Heart left ventricle (tissue), 16 donors: ENCODE measurements at regions not wholly inside any gene's neighbourhood (a gene's known extent, or its start where the extent isn't known, plus 50 kb on each side); places are given as distances from the start of the nearest gene placed in this dataset.

Experiments
- ATAC-seq, 4 donors: fragments of 200-7000 bp; cut with Tn5 transposase; one replicate each; pipeline ENCODE4 v1.9.1; 2020 to 2022; ENCODE audit warnings: moderate library complexity in 4 of 4, mild to moderate bottlenecking in 3 of 4, moderate number of reproducible peaks in 1 of 4
- DNase-seq, 5 donors: peaks; one replicate each; pipeline ENCODE4 v3.0.0-alpha.2; 2020
- H3K27ac ChIP-seq, 12 donors: fragments of 200-600 bp; sonication (generic) in 4 of 12; one replicate each; pipeline versions ENCODE4 v1.5.0 to v1.8.0; 2016 to 2022; ENCODE audit warnings: mild to moderate bottlenecking in 2 of 12
- H3K27me3 ChIP-seq, 9 donors: fragments of 200-600 bp; sonication (generic) in 2 of 9; one replicate each; pipeline versions ENCODE4 v1.5.1 to v1.8.0; 2016 to 2022; ENCODE audit warnings: mild to moderate bottlenecking in 3 of 9
- H3K36me3 ChIP-seq, 9 donors: fragments of 200-600 bp; sonication (generic) in 2 of 9; one replicate each; pipeline versions ENCODE4 v1.5.0 to v1.8.0; 2018 to 2022; ENCODE audit warnings: mild to moderate bottlenecking in 2 of 9
- H3K4me1 ChIP-seq, 12 donors: fragments of 200-600 bp; sonication (generic) in 4 of 12; one replicate each; pipeline versions ENCODE4 v1.5.0 to v1.8.0; 2016 to 2022; ENCODE audit warnings: mild to moderate bottlenecking in 3 of 12
- H3K4me3 ChIP-seq, 12 donors: fragments of 200-600 bp; sonication (generic) in 4 of 12; one replicate each; pipeline versions ENCODE4 v1.5.0 to v1.8.0; 2017 to 2022; ENCODE audit warnings: mild to moderate bottlenecking in 9 of 12, moderate library complexity in 4 of 12
- H3K9me3 ChIP-seq, 12 donors: fragments of 200-600 bp; sonication (generic) in 4 of 12; one replicate each; pipeline versions ENCODE4 v1.5.0 to v1.8.0; 2016 to 2022; ENCODE audit warnings: mild to moderate bottlenecking in 1 of 12
- CTCF ChIP-seq, 12 donors: fragments of 200-600 bp; sonication (generic) in 4 of 12; IDR thresholded peaks; one replicate each; pipeline versions ENCODE4 v1.5.0 to v1.8.0; 2018 to 2022; ENCODE audit warnings: antibody characterized with exemption in 12 of 12, mild to moderate bottlenecking in 5 of 12
- POLR2A ChIP-seq, 2 donors: fragments of 450-650 bp; IDR thresholded peaks; one replicate each; pipeline ENCODE4 v1.6.1; 2017; ENCODE audit warnings: antibody characterized with exemption in 2 of 2, mild to moderate bottlenecking in 2 of 2, moderate library complexity in 2 of 2
- WGBS, 4 donors: extraction: QIAGEN DNeasy Blood & Tissue Kit in 2 of 4; methylation state at CpG; one replicate each; pipeline versions ENCODE4 v1.1.5 to v1.1.7; 2013 to 2018; 5-methylcytosine and 5-hydroxymethylcytosine counted together
- intact Hi-C, 10 donors: fragments of 100-400 bp; cut with DNase I; formaldehyde crosslinking; loops; one replicate each; pipeline versions ENCODE4 v1.11.1 to v1.14.2; 2022
- donor health status: ischemic (EF 13 %, LVEDD 7.1; RV severe dilation, severe dysfunction).
- donor health status: healthy with polysubstance abuse.
- donor health status: DM: no; HTN: yes; CAD: no.
- donor health status: DM: no; HTN: no; CAD: no.
- donor health status: ischemic (EF 25% LVEDD 6.9; RV normal size, moderate dysfunction).
- donor health status: ischemic (EF 25% LVEDD 5.7; RV mildly dilated, moderate dysfunction).
- donor health status: healthy.
- donor health status: DM: yes; HTN: yes; CAD: no.
- donor health status: ischemic (EF 35%, LVEDD 5.7; RV mildly dilated, moderate dysfunction).
- donor health status: nonischemic (EF 11% LVEDD 7.7; RV severe dilation, severe dysfunction).
- donor health status: DM: yes; HTN: yes; CAD: no.
- donor health status: PGD.
- donor health status: ischemic (EF 29% LVEDD 5.4; RV normal size, mild dysfunction).
- donor health status: nonischemic (EF 23%, LVEDD 6.1; RV moderate dilation, normal function).

- Histone ChIP-seq H3K27ac (no peak overlapping the region), H3K36me3 (no peaks in the 10 kb centered on the region), H3K4me3 (no peak overlapping the region), H3K27me3 (no peaks in the 10 kb centered on the region), H3K9me3 (no peaks in the 10 kb centered on the region), H3K4me1 (no peaks in the 10 kb centered on the region)
- ATAC-seq (no peak), DNase-seq (no peak)
- intact Hi-C loops, result no loop called here
- TF ChIP-seq POLR2A (IDR thresholded peaks at IDR 0.05) (no peak), CTCF (IDR thresholded peaks at IDR 0.05) (no peak)
- WGBS, 4 donors, result 44 to 59% (median 53%) methylated on average over 6 of the region's 6 CpGs
These were observed 195.2 kb upstream of the CNTNAP4 start for GRCh38 chr16:76081967-76082366.

- 84 to 94% (median 92%) methylated on average over 6 of the region's 6 CpGs for WGBS, 4 donors
- Histone ChIP-seq H3K27me3 (no peaks in the 10 kb centered on the region), H3K27ac (no peak overlapping the region), H3K36me3 (no peaks in the 10 kb centered on the region), H3K9me3 (peaks cover 0 to 29% (median 15%) of the 10 kb centered on the region in 12 donors), H3K4me1 (no peaks in the 10 kb centered on the region), H3K4me3 (no peak overlapping the region)
- TF ChIP-seq CTCF (IDR thresholded peaks at IDR 0.05), result no peak
- intact Hi-C loops, result no loop called here
- DNase-seq, result no peak
- peak in 1 of 4 donors; percentile 22 for ATAC-seq
These were observed 170.6 kb upstream of the CNTNAP4 start for GRCh38 chr16:76106647-76107046.

DNA sequence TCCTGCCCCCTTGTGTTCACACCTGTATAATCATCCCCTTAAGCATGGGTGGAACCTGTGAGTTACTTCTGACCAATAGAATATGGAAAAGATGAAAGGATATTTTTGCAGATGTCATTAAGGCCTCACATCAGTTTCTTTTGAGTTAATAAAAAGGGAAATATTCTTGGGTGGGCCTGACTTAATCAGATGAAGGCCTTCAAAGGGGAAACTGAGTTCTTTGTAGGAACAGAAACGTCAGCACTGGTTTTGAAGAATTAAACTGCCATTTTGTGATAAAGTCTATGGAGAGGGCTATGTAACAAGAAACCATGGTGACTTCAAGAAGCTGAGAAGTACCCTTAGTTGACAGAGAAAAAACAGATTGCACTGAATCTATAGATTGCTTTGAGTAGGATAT is 168.7 kb upstream of the CNTNAP4 start:
- Histone ChIP-seq H3K36me3 (no peaks in the 10 kb centered on the region), H3K9me3 (peaks cover 0 to 13% (median under 1%) of the 10 kb centered on the region in 12 donors), H3K4me1 (no peaks in the 10 kb centered on the region), H3K4me3 (no peak overlapping the region), H3K27ac (no peak overlapping the region), H3K27me3 (no peaks in the 10 kb centered on the region)
- ATAC-seq, result no peak
- 45 to 56% (median 46%) methylated on average over 1 of the region's 1 CpG for WGBS, 4 donors
- TF ChIP-seq POLR2A (IDR thresholded peaks at IDR 0.05), result no peak
- intact Hi-C loops, result no loop called here
- no peak for DNase-seq

GRCh38 chr16:76114681-76115080 is 162.5 kb upstream of the CNTNAP4 start:
- Histone ChIP-seq H3K27ac (no peak overlapping the region), H3K4me1 (no peaks in the 10 kb centered on the region), H3K9me3 (peaks cover 0 to 6% (median 0%) of the 10 kb centered on the region in 12 donors), H3K27me3 (no peaks in the 10 kb centered on the region), H3K4me3 (no peak overlapping the region), H3K36me3 (no peaks in the 10 kb centered on the region)
- no peak for TF ChIP-seq CTCF (IDR thresholded peaks at IDR 0.05)
- no peak for TF ChIP-seq POLR2A (IDR thresholded peaks at IDR 0.05)
- ATAC-seq, result no peak
- no peak for DNase-seq
- intact Hi-C loops, result no loop called here
- 72 to 85% (median 80%) methylated on average over 3 of the region's 3 CpGs for WGBS, 4 donors

GRCh38 chr16:76118344-76118743 is 158.9 kb upstream of the CNTNAP4 start:
- ATAC-seq, result no peak
- H3K27me3 ChIP-seq, result no peaks in the 10 kb centered on the region
- no peak for TF ChIP-seq POLR2A (IDR thresholded peaks at IDR 0.05)
- no peak for TF ChIP-seq CTCF (IDR thresholded peaks at IDR 0.05)

More at GRCh38 chr16:76118344-76118743, 158.9 kb upstream of the CNTNAP4 start:
- no peaks in the 10 kb centered on the region for H3K36me3 ChIP-seq
- intact Hi-C loops, result no loop called here
- H3K27ac ChIP-seq, result no peak overlapping the region
- DNase-seq, result no peak
- H3K4me3 ChIP-seq, result no peak overlapping the region
- H3K4me1 ChIP-seq, result no peaks in the 10 kb centered on the region
- 32 to 68% (median 61%) methylated on average over 1 of the region's 1 CpG for WGBS, 4 donors
- peaks cover 0 to 6% (median 0%) of the 10 kb centered on the region in 12 donors for H3K9me3 ChIP-seq
